Dermis microvascular lymphatic vessel endothelial cell (primary cell): ENCODE measurements at regions not wholly inside any gene's neighbourhood (a gene's known extent, or its start where the extent isn't known, plus 50 kb on each side); places are given as distances from the start of the nearest gene placed in this dataset.

Source experiments
- DNase-seq, 2 donors: peaks; one replicate each; pipeline versions ENCODE4 v3.0.0 to v3.0.0-alpha.2; 2010; ENCODE audit warnings: low read depth in 2 of 2

- no peak for DNase-seq
Measured at GRCh38 chr20:58069796-58070663, 158.4 kb downstream of the ANKRD60 start.

- DNase-seq: no peak
Measured at GRCh38 chr20:58069207-58069606, 159.2 kb downstream of the ANKRD60 start.

DNA sequence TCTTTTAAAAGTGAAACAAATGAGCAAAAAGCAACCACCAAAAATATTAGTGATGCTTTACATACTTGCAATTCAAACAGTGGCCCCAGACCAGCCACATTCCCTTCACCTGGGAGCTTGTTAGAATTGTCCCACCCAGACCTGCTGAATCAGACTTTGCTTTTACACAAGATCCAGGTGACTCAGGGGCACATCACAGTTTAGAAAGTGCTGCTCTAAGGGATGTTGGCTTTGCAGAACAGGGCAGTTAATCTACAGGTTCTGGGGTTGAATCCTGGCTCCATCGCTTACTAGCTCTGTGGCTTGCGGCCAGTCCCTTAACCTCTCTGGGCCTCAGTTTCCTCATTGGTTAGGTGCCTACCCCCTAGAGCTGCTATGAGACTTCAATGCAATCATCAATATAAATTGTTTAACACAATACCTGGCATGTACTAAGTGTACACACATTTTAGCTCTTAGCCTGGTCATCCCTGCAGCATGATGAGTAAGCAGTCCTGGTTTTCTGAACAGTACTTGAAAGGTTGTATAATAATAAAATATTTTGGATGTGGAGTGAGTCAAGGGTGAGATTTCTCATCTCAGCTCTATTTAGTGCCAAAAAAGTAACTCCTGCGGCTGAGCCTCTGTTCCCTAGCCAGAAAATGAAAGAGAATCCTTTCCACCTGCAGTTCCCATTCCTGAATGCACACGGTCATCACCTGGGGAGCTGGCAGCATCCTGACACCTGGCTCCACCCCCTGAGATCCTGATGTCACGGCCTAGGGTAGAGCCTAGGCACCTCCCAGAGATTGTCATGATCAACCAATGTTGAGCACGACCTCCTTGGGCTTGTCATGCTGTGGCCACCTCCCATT is 162.7 kb downstream of the ANKRD60 start:
- no peak for DNase-seq

- DNase-seq: no peak
Measured at GRCh38 chr20:58064411-58065010, 163.9 kb downstream of the ANKRD60 start.

DNA sequence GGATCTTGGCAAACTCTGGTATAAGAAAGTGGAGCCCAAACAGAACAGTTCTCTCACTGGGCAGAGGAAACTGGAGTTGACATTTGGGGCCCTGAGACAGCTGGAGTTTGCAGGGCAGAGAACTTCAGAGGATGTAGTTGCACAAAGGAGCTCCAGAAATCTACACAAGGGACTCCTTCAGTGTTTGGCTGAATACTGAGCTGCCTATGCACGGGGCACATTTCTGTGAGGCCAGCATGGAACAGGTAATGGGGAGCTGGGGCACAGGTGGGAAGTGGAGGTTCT is 169.3 kb downstream of the ANKRD60 start:
- no peak for DNase-seq

DNA sequence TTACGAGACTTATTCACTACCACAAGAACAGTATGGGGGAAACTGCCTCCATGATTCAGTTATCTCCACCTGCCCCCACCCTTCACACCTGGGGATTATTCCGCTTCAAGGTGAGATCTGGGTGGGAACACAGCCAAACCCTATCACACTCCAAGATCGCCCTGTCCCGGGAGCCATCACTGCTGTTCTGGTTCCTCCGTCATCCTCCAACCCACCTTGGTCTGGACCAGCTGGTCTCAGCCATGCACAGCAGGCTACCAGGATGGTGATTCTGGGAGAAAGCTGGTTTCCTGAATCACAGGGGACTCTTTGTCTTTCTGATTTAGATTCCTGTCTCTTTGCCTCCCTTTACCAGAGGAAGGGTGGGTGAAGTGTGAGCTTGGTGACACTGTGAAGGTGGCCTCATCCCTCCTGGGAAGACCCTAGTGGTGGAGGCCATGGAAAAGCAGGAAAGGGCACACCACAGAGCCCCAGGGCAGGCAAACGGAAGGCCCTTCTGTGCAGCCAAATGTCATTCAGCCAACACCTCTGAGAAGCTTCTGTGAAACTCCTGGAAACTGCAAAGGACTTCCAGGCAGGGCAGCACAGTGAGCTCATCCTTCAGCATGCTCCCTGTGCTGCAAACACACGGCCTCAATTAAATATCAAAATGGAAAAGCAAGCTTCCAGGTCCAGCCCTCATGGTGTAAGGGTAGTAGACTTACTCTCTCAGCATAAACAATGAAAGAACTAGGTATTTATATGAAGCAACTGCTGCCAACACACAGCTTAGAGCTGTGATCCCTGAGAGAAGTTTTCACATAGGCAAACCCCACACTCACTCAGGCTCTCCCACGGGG is 169.8 kb downstream of the ANKRD60 start:
- no peak for DNase-seq

GRCh38 chr20:58056921-58057686 is 171.3 kb downstream of the ANKRD60 start:
- no peak for DNase-seq

DNA sequence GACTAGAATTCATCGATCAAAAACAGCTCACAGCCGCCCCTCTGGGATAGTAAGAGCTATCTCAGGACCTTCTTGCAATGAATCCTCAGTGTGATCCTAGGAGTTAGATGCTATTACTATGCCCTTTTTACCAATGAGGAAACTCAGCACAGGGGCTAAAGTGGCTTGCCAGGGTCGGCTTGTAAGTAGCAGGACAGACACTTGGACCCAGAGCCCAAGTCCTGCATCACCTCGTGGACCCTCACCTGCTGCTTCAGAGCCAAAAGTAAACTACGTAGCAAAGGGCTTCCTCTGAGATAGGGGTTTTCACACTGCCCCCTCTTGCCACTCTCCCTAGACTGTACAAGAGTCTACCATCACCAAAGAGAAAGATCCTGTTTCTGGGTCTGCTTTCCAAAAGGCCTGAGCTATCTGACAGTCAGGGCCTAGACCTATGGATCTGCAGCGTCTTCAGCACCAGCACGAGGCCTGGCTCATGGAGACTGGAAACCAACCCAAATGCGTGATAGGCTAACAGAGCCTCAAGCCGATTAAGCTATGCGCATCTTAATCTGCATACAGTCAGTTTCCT is 172.3 kb downstream of the ANKRD60 start:
- DNase-seq: no peak

- no peak for DNase-seq
Measured at GRCh38 chr20:58054780-58055373, 173.6 kb downstream of the ANKRD60 start.

DNA sequence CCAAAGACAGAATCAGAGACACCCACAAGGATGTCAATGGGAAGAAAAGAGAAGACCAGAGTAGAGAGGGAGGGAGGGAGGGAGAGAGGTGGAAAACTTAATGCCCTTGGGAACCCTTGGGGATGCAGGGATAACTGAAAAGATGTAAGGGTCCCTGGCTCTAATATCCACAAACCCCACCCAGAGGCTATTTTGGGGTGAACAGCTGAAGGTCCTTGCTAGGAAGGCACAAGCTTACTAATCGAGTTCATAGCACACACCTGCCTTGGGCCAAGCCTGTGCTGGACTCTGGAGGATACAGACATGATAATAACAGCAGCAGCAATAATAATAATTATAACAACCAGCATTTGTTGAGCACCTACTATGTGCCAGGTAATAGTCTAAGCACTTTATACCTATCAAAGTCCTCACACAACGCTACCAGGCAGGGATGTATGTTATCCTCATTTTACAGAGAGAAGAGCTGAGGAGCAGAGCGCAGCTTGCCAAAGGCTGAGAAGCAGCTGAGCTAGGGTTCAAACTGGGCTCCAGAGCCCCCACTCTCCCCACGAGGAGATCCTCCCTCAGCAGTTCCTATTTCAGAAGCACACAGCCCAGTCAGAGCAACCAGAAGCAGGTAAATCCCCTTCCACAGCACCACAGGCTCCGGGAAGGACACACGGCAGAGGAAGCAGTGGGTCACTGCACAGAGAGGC is 174.2 kb downstream of the ANKRD60 start:
- DNase-seq: no peak

- DNase-seq: no peak
Measured at GRCh38 chr20:58053391-58054055, 174.9 kb downstream of the ANKRD60 start.

- DNase-seq: no peak
Measured at GRCh38 chr20:58051367-58051766, 177.1 kb downstream of the ANKRD60 start.

DNA sequence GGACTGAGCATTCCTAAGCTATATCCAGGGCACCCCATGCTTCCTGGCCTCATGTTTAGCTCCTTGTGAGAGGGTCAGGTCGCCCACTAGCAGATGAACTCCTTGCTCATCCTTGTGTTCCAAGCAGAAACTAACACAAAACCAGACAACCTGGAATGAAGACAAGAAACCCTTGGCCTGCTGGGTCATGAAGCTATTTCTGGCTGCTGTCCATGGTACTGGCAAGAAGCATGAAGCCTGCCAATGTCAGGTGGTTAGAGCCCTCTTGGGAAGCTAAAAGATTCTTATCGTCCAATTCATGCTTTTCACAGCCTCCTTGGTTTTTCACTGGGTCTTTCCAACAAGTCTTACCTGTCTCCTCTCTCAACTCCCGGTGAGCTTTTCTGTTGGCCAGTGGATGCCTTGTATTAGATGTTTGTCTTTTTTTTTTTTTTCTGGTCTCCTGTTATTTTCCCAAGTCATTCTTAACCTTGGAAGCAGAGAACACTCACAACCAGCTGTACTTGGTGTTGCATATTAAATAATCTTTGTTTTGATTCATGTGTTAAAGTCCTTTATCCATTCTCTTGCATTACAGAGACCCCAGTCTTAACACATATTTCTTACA is 180.3 kb downstream of the ANKRD60 start:
- peak in 1 of 2 donors; percentile 42 for DNase-seq

DNA sequence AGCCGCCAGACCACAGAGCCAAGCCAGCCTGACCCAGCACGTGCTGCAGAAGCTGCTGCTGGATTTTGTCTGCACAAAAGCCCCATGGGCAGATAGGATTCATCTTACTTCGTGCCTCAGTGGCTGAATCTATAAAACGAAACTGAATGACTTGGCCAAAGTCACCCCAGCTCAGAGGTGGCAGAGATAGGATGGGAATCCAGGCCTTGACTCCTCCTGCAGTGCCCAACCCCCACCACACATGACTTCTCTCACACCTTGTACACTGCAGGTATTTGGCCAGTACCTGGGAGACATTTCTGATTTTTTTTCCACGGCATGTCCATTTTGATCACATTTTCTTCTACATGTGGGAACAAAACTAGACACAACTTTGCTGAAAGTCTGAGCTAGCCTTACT is 182.1 kb downstream of the ANKRD60 start:
- DNase-seq: no peak

GRCh38 chr20:58045579-58045978 is 182.9 kb downstream of the ANKRD60 start:
- no peak for DNase-seq

DNA sequence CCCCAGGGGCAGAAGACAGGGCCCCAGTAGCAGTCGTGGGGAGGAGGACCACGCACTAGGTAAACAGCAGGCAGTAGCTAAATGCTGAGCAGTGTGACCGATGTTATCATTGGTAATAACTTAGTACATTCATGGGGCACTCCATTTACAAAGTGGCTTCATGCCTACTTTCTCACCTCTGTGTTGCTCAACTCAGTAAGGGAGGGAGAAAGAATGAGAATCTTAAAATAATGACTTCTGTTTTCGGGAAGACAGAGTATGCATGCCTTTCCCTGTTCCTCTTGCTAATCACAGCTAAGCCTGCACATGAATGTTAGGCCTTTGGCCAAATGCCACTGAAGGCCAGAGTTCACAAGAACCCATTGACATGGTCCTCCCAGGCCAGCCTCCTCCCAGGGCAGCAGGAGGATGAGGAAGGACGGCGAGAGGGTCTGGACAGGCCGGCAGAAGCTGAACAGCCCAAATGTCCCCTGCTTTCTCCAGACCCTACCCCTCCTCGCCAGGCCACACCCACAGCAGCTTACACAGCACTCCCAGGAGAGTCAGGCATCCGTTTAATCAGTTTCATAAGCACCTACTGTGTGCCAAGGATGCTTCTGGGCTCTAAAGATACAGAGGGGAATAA is 183.4 kb downstream of the ANKRD60 start:
- DNase-seq: no peak

DNA sequence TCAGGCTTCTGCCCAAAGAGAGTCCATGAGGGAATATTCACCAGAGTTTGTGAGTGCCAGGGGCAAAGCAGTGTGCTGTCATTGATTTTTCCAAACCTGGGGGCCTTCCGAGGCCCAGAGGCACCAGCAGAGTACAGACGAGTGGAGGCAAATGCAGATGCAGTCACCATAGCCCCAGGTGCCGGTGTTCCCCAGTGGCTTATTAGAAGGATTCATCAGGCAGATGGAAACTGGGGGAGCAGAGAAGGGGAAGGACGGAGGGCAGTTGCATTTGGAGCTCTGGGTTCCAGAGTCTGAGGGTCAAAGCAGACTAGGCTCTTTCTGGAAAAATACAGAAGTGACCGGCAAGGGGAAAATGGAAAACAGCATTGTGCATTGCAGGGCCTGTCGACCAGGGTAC is 184.2 kb downstream of the ANKRD60 start:
- no peak for DNase-seq
